ENCODE measurements at regions not wholly inside any gene's neighbourhood (a gene's known extent, or its start where the extent isn't known, plus 50 kb on each side); places are given as distances from the start of the nearest gene placed in this dataset.

- TF ChIP-seq GATA2 (IDR thresholded peaks at IDR 0.05; ENCODE audit: low read depth, low read length) (no peak), GATA3 (IDR thresholded peaks at IDR 0.05; ENCODE audit: low read depth, low read length) (no peak)
These were observed 193.5 kb downstream of the MYLK4 start for GRCh38 chr6:2557181-2557720.
